Stimulated activated CD4-positive, alpha-beta T cell treated with anti-CD3 and anti-CD28 coated beads, Interleukin-2, amount 100 ng/mL, for 48 hours (primary cell): ENCODE measurements at regions not wholly inside any gene's neighbourhood (a gene's known extent, or its start where the extent isn't known, plus 50 kb on each side); places are given as distances from the start of the nearest gene placed in this dataset.
"Not testable (repeated sequence)": the region's sequence is repeated elsewhere in the genome, so short reads cannot be mapped to it uniquely, and the experiment has no call there.

Experiments
- DNase-seq, 2 donors: peaks; one replicate each; pipeline ENCODE4 v3.0.0-alpha.2; 2020

DNA sequence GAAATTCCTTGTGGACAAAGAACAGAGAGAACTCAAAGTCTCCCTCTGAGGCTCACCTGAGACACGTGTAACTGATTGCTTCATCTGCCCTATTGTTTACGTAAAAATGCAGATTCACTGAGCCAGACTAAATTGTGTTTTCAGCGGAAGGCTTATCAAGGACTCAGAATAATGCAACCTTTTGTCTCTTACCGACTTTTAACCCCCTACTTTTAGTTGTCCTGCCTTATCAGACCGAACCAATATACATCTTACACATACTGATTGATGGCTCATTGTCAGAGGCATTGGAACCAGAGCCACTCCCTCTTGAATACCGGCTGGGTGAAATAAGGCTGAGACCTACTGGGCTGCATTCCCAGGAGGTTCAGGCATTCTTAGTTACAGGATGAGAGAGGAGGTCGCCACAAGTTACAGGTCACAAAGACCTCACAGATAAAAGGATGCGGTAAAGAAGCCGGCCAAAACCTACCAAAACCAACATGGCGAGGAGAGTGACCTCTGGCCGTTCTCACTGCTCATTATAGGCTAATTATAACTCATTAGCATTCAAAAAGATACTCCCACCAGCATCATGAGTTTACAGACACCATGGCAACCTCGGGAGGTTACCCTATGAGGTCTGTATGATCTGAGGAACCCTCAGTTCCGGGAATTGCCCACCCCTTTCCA, 95.5 kb upstream of the ZNF184 start:
- DNase-seq: no peak

GRCh38 chr6:27565839-27566779, 93.2 kb upstream of the ZNF184 start:
- no peak for DNase-seq

DNA sequence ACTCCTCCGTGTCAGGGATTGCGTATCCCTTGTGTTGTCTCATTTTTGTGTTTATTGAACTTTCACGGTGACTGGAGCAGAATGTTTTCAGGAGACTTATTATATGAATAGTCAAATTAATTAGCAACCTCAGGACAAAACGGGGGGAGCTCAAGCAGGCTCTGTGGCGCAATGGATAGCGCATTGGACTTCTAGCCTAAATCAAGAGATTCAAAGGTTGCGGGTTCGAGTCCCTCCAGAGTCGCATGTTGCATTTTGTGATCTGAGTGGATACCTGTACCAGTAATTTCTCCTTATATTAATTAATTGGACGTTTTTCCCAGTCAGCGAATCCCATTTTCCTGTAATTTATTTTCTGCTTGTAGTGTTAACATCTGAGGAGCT, 89.1 kb upstream of the ZNF184 start:
- no peak for DNase-seq

DNA sequence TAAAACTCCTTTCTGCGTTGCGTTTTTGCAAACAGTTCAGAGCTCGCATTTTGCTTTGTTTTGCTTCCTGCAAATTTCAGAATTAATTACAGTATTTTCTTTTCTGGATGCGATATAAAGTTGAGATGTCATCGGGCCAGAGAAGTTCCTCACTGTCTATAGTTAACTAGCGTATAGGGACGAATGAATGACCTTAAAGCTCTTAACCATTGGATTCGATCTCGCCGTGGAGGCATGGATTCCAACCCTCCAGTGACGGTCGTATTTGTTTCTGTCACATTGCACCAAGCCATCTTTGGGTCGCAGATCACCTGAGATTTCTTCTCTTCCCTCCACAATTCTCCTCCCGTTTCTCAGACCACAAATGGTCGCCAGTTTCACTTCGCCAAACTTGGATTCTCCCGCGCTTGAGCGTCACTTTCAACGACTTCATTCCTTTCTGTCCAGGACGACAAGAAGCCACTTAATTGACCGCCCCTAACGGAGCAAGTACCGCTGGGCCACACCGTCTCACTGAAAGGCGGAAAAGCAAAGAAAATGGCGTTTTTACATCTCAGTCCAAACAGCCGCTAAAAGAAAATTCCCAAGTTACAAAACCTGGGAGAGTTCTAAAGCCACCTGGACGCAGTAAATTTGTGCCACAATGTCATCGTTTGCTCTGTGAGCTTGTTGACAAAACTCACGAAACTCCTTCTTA, 85.3 kb upstream of the ZNF184 start:
- DNase-seq: no peak

DNA sequence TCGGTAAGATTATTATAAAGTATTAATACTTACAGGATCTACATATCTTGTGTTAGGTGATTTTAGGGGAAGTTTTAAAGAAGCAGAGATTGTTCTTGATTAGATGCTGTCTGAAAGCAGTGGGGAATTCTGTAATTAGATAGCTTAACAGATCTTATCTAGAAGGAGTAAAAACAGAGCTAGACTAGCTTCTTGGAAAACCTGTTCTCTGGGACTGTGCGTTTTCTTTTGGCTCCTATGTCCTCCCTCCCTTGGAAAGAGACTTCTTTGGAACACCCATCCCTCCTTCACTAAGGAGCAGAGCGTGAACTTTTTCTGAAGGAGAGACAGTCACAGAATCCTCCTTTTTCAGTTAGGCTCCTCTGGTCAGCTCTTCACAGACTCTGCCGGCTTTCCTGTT, 83.5 kb upstream of the ZNF184 start:
- DNase-seq: no peak

GRCh38 chr6:27553123-27553904, 80.4 kb upstream of the ZNF184 start:
- DNase-seq: peak; percentile 39 to 50

DNA sequence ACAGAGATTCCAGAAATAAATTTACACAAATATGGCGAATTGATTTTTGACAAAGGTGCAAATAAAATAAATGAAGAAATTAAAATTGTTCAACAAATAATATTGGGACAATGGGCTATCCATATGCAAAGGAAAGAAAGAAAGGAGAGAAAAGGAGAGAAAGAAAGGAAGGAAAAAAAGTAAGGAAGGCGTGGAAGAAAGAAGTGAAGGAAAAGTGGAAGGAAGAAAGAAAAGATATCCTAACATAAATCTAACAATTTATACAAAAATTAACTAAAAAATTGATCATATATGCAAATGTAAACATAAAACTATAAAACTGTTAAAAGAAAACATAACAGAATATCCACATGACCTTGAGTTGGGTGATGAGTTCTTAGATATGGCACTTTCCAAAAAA, 78.7 kb upstream of the ZNF184 start:
- DNase-seq: no peak

- no peak for DNase-seq
Measured at GRCh38 chr6:27550692-27551091, 77.8 kb upstream of the ZNF184 start.

DNA sequence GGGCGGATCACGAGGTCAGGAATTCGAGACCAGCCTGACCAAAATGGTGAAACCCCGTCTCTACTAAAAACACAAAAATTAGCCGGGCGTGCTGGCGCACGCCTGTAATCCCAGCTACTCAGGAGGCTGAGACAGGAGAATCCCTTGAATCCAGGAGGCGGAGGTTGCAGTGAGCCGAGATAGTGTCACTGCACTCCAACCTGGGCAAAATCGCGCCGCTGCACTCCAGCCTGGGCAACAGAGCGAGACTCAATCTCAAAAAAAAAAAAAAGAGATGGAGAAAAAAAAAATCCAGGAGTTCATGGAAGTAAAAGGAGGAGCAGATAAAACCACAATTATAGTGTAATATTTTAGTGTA, 76.3 kb upstream of the ZNF184 start:
- DNase-seq: not testable (repeated sequence)

DNA sequence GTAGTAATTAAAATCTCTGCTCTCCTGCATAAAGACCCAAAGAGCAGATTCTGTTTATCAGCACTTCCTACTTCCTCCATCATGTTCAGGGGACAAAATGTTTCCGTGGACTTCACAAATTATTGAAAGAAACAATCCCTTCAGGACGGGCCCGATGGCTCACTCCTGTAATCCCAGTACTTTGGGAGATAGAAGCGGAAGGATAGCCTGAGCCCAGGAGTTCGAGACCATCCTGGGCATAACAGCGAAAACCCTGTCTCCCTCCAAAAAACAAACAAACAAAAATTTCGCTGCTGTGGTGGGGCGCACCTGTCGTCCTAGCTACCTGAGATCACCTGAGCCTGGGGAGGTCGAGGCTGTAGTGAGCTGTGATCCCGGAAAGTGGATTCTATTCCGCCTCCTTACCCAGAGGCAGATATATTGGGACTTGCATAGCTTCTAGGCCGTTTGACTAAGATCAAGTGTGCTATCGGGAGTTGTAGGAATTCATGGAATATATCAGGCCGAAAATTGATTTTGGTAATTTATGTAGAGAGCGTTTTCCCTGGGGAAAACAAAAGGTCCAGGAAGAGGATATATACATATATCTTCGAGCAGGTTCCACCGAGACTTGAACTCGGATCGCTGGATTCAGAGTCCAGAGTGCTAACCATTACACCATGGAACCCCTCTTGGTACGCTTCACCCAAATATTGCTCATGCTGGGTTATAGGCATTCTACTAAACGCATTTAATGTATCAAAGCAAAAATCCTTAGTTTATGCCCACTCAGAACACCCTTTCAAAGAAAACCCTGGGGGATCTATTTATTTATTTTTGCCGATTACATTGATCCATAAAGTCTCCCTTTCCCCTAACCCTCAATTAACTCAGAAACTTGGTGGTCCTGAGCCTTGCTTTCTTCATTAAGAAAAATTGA, 74.5 kb upstream of the ZNF184 start:
- peak; percentile 45 to 53 for DNase-seq

- no peak for DNase-seq
Measured at GRCh38 chr6:27546522-27546921, 73.6 kb upstream of the ZNF184 start.

DNA sequence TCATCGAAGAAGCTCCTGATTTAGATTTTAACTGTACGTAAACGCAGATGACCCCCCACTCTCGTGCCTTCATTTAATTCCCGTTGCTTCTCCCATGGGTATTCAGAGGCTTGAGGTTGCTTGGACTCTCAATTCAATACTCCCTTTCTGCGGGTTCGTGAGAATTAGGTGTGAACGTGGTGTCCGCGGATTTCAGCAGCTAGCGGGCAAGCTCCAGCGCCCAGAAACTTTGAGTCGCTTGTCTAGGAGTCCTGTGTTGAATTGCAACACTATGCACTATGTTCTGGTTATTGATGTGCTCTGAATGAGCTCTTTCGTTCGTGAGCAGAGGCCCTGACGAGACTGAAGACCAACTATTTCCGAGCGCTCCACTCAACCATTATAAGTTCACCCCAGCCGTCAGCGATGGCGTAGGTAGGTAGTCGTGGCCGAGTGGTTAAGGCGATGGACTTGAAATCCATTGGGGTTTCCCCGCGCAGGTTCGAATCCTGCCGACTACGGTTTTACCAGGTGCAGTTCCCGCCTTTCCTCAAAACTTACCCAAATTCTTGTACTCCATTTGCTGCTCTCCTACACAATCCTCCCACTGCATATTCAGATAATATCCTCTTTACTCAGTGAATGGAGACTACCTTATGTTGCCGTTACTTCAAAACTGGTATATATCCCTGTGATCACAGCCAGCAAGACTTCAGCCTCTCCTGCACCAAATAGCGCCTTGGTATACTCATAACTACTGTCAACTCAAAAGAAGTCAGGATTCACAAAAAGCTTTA, 72.6 kb upstream of the ZNF184 start:
- peak; percentile 46 to 51 for DNase-seq

- no peak for DNase-seq
Measured at GRCh38 chr6:27544612-27545260, 71.8 kb upstream of the ZNF184 start.

DNA sequence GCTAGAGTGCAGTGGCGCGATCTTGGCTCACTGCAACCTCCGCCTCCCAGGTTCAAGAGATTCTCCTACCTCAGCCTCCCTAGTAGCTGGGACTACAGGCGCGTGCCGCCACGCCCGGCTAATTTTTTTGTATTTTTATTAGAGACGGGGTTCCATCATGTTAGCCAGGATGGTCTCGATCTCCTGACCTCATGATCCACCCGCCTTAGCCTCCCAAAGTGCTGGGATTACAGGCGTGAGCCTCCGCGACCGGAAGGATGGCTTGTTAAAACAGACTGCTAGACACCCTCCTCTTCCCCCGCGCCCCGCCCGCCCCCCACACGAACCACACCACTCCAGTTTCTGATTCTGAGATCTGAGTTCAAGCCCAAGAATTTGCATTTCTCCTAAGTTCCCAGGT, 71.2 kb upstream of the ZNF184 start:
- DNase-seq: not testable (repeated sequence)

DNA sequence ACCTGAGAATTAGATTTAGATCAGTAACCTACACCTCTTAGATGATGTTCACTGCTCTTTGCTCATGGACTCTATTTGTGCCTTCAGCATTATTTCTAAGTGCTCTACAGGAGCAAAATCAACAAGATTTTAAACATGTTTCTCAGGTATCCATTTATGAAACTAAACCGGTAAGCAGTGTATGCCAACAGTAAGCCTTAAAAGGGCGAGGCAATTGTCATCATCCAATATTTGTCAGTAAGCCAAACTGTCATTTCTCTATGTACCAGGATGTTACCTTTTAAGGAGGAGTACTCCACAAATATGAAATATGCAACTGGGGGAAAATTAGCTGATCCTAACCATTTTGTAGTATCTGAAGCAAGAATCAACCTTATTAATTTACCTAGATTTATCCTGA, 69.6 kb upstream of the ZNF184 start:
- no peak for DNase-seq

GRCh38 chr6:27541933-27542297, 69.0 kb upstream of the ZNF184 start:
- DNase-seq: no peak

DNA sequence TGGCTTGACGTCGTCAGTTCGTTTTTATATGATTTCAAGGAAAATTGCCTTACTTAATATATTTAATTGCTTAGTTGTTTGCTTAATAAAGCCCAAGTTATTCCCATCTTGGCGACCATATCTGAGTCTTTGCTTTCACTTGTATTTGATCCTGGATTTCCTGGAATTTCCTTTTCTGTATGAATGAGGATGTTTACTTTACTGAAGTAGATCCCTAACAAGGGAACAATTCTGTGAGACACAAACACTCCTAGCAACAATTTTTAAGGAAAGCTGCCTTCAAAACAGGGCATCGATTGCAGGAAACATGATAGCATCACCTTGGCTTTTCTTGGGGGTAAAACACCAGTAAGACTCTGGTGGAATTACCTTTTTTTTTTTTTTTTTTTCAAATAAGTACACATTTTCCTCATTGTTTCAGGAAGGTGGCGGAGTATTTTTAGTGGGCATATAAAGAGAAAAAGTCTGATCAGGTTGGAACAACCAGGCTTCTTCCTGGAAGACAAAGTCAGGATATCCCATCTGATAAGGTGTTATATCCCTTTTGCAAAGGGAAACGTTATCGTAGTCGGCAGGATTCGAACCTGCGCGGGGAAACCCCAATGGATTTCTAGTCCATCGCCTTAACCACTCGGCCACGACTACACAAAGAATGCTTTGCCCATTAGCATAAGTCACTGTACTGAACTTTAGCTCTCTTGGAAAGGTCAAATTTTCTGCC, 68.5 kb upstream of the ZNF184 start:
- DNase-seq: no peak

- DNase-seq: no peak
Measured at GRCh38 chr6:27539551-27539950, 66.6 kb upstream of the ZNF184 start.

DNA sequence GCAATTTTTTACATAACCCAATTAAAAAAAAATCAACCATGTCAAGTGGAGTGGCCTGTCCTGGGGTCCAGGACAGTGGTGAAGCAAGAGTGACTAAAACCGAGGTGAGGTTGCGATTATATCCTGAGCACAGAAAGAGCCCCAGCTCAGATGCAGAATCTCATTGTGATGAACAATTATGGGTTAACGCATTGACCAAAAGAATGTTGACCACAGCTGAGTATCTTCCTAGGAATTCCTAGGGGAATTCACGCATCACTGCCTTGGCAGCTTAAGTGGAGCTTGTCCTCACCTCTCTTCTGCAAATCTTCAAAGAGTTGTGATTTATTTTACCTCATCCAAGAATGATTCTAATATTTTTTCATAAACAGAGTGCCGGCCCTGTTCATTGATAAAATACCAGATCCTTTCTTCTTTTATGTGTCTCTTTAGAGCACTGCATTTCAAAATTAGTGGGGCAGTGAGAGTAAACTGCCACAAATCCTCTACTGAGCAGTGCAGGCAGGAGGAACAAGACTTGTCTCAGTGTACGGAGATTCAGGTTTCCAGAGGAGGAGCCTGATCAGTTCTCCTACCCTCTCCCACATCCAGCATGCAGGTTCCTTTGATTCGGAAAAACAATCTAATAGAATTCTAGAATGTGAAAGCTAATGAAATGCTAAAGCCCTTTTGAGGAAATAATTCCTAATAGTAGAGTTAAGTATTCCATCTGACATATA, 60.1 kb upstream of the ZNF184 start:
- DNase-seq: no peak
